LoVo (cell line): ENCODE measurements at regions not wholly inside any gene's neighbourhood (a gene's known extent, or its start where the extent isn't known, plus 50 kb on each side); places are given as distances from the start of the nearest gene placed in this dataset.

Experiments
- DNase-seq: peaks from one replicate; pipeline ENCODE4 v3.0.0-alpha.2; 2016; ENCODE audit warnings: low spot score

GRCh38 chr6:71527886-71528285, 239.3 kb downstream of the OGFRL1 start:
- no peak for DNase-seq

- no peak for DNase-seq
These were observed 240.4 kb downstream of the OGFRL1 start for GRCh38 chr6:71529026-71529425.

- DNase-seq, result no peak
These were observed 241.2 kb downstream of the OGFRL1 start for GRCh38 chr6:71529769-71530168.

GRCh38 chr6:71531006-71531405, 242.4 kb downstream of the OGFRL1 start:
- DNase-seq, result no peak

- no peak for DNase-seq
These were observed 243.2 kb downstream of the OGFRL1 start for GRCh38 chr6:71531841-71532240.

GRCh38 chr6:71533939-71534379, 245.3 kb downstream of the OGFRL1 start:
- peak; percentile 19 for DNase-seq

- no peak for DNase-seq
These were observed 246.3 kb downstream of the OGFRL1 start for GRCh38 chr6:71534921-71535320.

GRCh38 chr6:71537717-71538116, 249.1 kb downstream of the OGFRL1 start:
- no peak for DNase-seq

- no peak for DNase-seq
These were observed 255.4 kb downstream of the OGFRL1 start for GRCh38 chr6:71544028-71544427.

GRCh38 chr6:71544906-71545305, 256.3 kb downstream of the OGFRL1 start:
- DNase-seq, result no peak

- DNase-seq, result no peak
These were observed 257.3 kb downstream of the OGFRL1 start for GRCh38 chr6:71545905-71546304.

GRCh38 chr6:71551798-71552197, 263.2 kb downstream of the OGFRL1 start:
- DNase-seq, result no peak

- DNase-seq, result no peak
These were observed 267.5 kb downstream of the OGFRL1 start for GRCh38 chr6:71556141-71556540.

- no peak for DNase-seq
These were observed 270.4 kb downstream of the OGFRL1 start for GRCh38 chr6:71558974-71559373.

GRCh38 chr6:71567562-71567961, 279.0 kb downstream of the OGFRL1 start:
- DNase-seq, result no peak

GRCh38 chr6:71577766-71578165, 289.2 kb downstream of the OGFRL1 start:
- DNase-seq, result no peak

- DNase-seq, result no peak
These were observed 291.3 kb downstream of the OGFRL1 start for GRCh38 chr6:71579902-71580301.

GRCh38 chr6:71582820-71583219, 294.2 kb downstream of the OGFRL1 start:
- no peak for DNase-seq

GRCh38 chr6:71584712-71585436, 296.3 kb downstream of the OGFRL1 start:
- DNase-seq, result no peak

- DNase-seq, result no peak
These were observed 296.9 kb downstream of the OGFRL1 start for GRCh38 chr6:71585472-71585871.

- no peak for DNase-seq
These were observed 297.9 kb upstream of the RIMS1 start for GRCh38 chr6:71588490-71588889.

GRCh38 chr6:71589254-71589653, 297.1 kb upstream of the RIMS1 start:
- no peak for DNase-seq

- no peak for DNase-seq
These were observed 293.7 kb upstream of the RIMS1 start for GRCh38 chr6:71592643-71593042.

GRCh38 chr6:71599359-71599758, 287.0 kb upstream of the RIMS1 start:
- DNase-seq, result no peak
